Stimulated activated CD8-positive, alpha-beta memory T cell treated with anti-CD3 and anti-CD28 coated beads, Interleukin-15, amount 100 ng/mL, for 48 hours (primary cell): ENCODE measurements at regions not wholly inside any gene's neighbourhood (a gene's known extent, or its start where the extent isn't known, plus 50 kb on each side); places are given as distances from the start of the nearest gene placed in this dataset.

Experiments used
- DNase-seq, 2 donors: peaks; one replicate each; pipeline ENCODE4 v3.0.0-alpha.2; 2020; ENCODE audit warnings: low read depth in 2 of 2

DNA sequence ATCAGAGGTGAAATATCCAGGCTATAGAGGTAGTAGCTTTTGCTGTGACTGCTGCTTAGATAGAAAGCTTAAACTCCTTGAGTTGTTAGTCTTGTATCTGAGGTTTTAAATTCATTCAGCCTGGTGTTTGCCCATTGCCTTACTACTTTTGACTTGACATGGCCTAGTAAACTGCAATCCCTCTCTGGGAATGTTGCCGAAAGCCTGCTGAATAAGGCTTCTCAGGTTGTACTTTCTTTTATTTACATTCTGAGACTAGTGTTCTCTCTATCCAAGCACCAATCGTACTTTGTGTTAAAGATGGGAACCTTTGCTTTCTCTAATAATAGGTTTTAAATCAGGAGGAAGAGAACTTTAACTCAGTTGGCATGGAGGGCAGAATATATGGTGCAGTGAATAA, 357.6 kb upstream of the CWC22 start:
- DNase-seq: no peak

- DNase-seq: no peak
These were observed 353.2 kb upstream of the CWC22 start for GRCh38 chr2:180360283-180360618.

- no peak for DNase-seq
These were observed 352.6 kb upstream of the CWC22 start for GRCh38 chr2:180359522-180360282.

DNA sequence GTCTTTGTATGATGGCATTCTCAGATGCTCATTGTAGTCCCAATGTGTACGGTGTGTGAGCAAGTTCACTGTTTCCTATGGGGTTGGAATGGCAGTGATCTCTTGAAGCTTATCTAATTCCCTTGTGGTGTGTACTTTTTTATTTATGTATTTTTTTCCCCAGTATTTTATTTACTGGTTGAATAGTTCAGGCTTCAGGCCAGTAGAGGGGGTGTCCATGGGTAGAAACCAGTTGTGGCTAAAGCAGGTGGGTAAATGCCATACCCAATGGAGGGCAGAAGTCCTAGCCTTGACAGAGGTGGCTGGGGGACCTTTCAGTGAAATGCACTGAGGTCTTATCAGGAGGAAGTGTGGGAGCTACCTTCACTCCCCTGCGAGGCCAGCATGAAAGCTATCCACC, 351.4 kb upstream of the CWC22 start:
- no peak for DNase-seq

GRCh38 chr2:180356676-180357075, 349.6 kb upstream of the CWC22 start:
- DNase-seq: no peak

DNA sequence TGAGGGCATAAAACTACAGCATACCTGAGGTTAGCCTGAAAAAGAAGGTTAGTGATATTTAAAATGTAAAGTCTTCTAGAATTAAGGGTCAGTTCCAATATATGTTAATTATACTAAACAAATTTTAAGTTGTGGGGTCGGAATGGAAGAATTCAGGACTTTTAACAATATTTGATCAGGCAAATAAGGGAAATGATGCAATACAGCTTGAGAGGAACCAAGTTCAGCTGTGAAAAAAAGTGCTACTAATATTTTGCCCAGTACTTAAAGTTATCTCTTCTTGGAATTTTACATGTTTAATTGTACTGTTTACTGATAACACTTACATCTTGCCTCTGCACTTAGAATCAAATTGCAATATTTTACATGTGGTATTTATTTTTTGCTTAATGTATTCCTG, 345.5 kb upstream of the CWC22 start:
- DNase-seq: no peak

GRCh38 chr2:180349809-180350208, 342.7 kb upstream of the CWC22 start:
- DNase-seq: no peak

DNA sequence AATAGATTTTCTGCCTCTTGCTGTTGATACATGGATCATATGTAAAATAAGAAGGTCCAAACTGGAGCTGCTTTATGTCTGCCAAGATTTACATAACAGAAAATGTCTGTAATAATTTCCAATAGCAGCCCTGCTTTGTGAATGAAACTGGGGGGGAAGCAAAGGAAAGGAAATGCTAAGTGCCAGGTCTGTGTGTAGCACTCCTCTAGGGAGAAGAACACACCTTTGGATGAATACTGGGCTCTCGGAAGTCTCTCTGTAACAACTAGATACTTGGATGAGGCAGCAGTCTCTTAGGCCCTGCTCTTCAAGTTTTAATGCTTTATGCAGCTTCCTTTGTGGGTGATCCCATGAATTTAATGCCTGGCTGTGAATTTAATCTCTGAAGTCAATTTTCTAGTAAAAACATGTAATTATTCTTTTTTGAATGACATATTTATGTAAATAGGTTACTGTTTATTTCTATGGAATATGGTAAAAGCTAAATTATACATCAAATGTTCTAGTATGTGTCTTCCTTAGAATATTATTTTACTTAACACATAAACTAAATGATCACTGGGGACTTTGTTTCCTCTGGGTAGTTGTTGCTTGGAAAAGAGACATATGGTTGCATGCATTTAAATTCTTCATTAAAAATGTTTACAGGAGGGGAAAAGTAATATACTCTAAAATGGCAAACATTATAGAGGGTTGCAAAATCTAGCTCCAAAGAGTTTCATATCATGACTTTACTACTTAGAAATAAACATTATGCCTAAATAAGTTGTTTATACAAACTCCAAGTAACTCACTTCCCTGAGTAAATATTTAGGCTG, 336.6 kb upstream of the CWC22 start:
- DNase-seq: no peak

GRCh38 chr2:180337136-180337535, 330.0 kb upstream of the CWC22 start:
- no peak for DNase-seq

DNA sequence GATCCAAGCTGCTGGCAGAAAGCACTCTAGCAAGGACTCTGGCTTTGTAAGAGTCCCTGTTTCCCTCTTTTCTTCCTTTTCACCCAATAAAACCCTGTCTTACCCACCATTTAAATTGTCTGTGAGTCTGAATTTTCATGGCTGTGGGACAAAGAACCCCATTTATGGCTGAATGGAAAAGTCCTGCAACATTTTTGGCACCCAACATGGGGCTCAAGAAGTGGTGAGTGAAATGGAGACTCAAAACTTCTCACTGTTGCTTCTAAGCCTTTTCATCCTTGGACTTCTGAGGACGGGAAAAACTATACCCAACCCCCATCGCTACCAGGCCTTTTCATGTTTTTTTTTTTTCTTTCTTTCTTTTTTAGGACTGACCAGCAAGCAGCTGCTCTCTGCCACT, 329.5 kb upstream of the CWC22 start:
- no peak for DNase-seq

DNA sequence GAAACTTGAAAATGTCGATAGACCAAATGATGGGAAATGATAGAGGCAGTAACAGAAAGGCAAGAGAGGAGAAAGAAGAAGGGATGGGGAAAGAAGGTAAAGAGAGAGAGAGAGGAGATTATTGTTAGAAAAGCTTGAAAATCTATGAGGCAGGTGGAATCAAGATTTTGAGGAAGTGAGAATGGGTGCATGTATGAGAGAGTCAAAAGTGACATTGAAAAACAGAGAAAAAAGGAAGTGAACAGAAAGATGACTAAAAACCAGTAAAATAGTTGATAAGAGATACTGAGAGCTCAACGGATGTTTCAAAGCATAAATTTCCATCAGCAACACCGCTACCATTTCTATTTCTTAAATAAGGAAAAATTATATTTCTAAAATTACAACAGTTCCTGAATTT, 327.4 kb upstream of the CWC22 start:
- DNase-seq: no peak

DNA sequence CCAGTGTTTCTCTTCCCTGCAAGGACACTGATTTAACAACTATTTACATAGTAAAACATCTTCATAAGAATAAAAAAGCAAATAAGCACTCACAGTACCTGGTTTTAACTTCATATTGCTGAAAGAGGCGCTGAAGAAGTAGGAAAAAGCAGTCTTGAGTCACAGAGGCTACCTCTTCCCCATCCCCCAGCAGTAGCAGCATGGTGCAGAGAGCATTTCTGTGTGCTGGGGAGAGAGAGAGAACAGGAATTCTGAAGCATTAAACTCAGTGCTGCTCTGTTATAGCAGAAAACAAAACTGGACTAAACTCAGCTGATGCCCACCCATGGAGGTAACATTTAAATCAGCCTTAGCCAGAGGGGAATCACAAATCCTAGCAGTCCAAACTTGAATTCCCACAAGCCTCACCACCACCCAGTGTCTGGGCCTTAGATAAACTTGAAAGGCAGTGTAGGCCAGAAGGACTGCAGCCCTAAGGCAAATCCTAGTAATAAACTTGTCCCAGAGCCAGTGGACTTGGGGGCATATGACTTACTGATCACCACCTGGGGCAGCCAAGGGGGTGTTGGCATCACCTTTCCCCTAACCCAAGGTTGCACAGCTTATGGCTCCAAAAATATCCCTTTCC, 321.8 kb upstream of the CWC22 start:
- no peak for DNase-seq

DNA sequence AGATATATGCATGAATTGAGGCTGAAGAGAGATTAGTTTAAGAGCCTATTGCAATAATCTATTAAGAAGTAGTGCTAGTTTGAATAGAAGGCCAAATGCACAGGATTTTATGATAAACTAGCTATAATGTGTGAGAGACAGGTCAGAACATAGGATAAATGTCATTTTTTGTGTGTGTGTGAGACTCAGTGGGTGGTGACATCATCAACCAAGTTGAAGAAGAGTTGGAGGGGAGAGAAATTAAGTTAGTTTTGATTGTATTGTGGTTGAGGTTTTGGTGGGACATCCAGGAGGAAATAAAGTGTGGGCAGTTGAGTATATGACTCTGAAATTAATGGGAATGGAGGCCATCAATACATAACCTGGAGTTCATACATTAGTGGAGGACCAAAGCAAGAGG, 320.1 kb upstream of the CWC22 start:
- no peak for DNase-seq

GRCh38 chr2:180325416-180326120, 318.5 kb upstream of the CWC22 start:
- no peak for DNase-seq

DNA sequence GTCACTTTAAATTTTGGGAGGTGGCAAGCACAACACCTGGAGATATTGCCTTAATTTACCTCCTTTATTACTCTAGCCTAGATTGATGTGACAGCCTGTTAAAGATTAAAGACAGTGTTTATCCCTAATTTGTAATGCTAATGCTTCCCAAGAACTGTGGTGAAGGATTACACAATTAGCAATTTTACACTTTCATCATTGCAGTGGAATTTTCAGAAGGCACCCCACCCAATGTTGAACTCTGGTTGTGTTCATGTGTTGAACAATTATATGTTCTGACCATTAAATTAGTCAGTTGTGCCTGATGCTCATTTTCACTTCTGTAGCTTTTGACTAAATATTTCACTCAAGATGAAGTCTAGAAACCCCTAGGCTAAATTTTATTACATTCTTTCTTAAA, 317.1 kb upstream of the CWC22 start:
- DNase-seq: no peak

- DNase-seq: no peak
These were observed 315.7 kb upstream of the CWC22 start for GRCh38 chr2:180322781-180323180.

GRCh38 chr2:180319586-180320405, 312.7 kb upstream of the CWC22 start:
- DNase-seq: no peak

DNA sequence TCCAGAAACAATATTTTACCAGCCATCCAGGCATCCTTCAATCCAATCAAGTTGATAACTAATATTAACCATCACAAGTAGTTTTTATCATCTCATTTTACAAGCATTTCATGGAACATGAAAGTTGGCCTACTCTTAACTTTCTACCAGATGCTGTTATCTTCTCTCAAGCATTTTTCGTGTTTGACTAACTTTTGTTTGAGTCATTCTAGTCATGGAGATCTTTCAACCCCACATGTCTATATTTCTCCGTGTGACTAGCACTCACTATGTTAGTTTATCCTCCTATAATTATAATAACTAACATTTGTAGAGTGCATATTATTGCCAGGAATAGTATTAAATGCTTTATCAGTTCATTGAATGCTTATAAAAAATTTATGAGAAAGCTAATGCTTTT, 307.0 kb upstream of the CWC22 start:
- DNase-seq: no peak

GRCh38 chr2:180312542-180312941, 305.4 kb upstream of the CWC22 start:
- DNase-seq: no peak

DNA sequence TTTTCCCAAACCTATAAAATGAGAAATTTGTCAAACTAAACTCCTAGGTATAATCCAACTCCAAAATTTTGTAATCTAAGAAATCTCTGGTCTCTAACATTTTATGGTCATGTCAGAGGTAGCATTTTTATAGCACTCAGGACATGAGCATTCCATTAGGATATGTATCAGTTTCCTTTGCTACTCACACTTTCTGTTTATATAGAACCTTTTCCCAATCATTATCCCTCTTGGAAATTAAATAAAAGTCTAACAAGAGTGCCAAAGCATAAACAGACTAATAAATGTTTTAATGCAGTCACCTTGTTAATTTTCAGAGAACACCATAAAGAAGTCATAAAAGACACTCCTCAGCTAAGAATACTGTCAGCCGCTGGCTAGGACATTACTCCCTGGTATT, 300.0 kb upstream of the CWC22 start:
- no peak for DNase-seq

- DNase-seq: no peak
These were observed 299.2 kb upstream of the CWC22 start for GRCh38 chr2:180306346-180306745.
